ENCODE measurements at regions not wholly inside any gene's neighbourhood (a gene's known extent, or its start where the extent isn't known, plus 50 kb on each side); places are given as distances from the start of the nearest gene placed in this dataset.

- Histone ChIP-seq H3K36me3 (ENCODE audit: control insufficient read depth in 3 of 3, insufficient read depth in 3 of 3, low read length in 3 of 3) (no peaks in the 10 kb centered on the region), H3K9me3 (ENCODE audit: control insufficient read depth in 3 of 3, low read length in 3 of 3) (no peaks in the 10 kb centered on the region), H3K4me3 (ENCODE audit: low read length in 3 of 3) (no peak overlapping the region), H3K4me1 (ENCODE audit: control insufficient read depth in 3 of 3, insufficient read depth in 3 of 3, low read length in 3 of 3) (peaks cover 24 to 30% (median 28%) of the 10 kb centered on the region in 3 donors), H3K9ac (ENCODE audit: low read depth in 1 of 3, low read length in 3 of 3) (no peak overlapping the region), H3K27me3 (ENCODE audit: control insufficient read depth in 3 of 3, insufficient read depth in 3 of 3, low read length in 3 of 3) (no peaks in the 10 kb centered on the region), H3K27ac (ENCODE audit: low read depth, low read length) (no peak overlapping the region)
Observed at GRCh38 chr10:78296785-78297184, 263.1 kb downstream of the RPS24 start.

GRCh38 chr10:78297997-78298396 is 264.3 kb downstream of the RPS24 start:
- Histone ChIP-seq H3K27ac (ENCODE audit: low read depth, low read length) (no peak overlapping the region), H3K36me3 (ENCODE audit: control insufficient read depth in 3 of 3, insufficient read depth in 3 of 3, low read length in 3 of 3) (no peaks in the 10 kb centered on the region), H3K4me3 (ENCODE audit: low read length in 3 of 3) (no peak overlapping the region), H3K9me3 (ENCODE audit: control insufficient read depth in 3 of 3, low read length in 3 of 3) (no peaks in the 10 kb centered on the region), H3K27me3 (ENCODE audit: control insufficient read depth in 3 of 3, insufficient read depth in 3 of 3, low read length in 3 of 3) (no peaks in the 10 kb centered on the region), H3K9ac (ENCODE audit: low read depth in 1 of 3, low read length in 3 of 3) (no peak overlapping the region), H3K4me1 (ENCODE audit: control insufficient read depth in 3 of 3, insufficient read depth in 3 of 3, low read length in 3 of 3) (peaks cover 34 to 37% (median 36%) of the 10 kb centered on the region in 3 donors)

GRCh38 chr10:78298835-78299234 is 265.2 kb downstream of the RPS24 start:
- H3K27ac ChIP-seq (ENCODE audit: low read depth, low read length): no peak overlapping the region
- H3K4me1 ChIP-seq (ENCODE audit: control insufficient read depth in 3 of 3, insufficient read depth in 3 of 3, low read length in 3 of 3): peaks cover 29 to 34% (median 32%) of the 10 kb centered on the region in 3 donors
- no peaks in the 10 kb centered on the region for H3K36me3 ChIP-seq (ENCODE audit: control insufficient read depth in 3 of 3, insufficient read depth in 3 of 3, low read length in 3 of 3)
- H3K9ac ChIP-seq (ENCODE audit: low read depth in 1 of 3, low read length in 3 of 3): no peak overlapping the region
- no peaks in the 10 kb centered on the region for H3K27me3 ChIP-seq (ENCODE audit: control insufficient read depth in 3 of 3, insufficient read depth in 3 of 3, low read length in 3 of 3)
- no peaks in the 10 kb centered on the region for H3K9me3 ChIP-seq (ENCODE audit: control insufficient read depth in 3 of 3, low read length in 3 of 3)
- H3K4me3 ChIP-seq (ENCODE audit: low read length in 3 of 3): no peak overlapping the region

GRCh38 chr10:78299851-78300468 is 266.3 kb downstream of the RPS24 start:
- no peak overlapping the region for H3K9ac ChIP-seq (ENCODE audit: low read depth in 1 of 3, low read length in 3 of 3)
- peak overlapping the region; percentile 17 for H3K27ac ChIP-seq (ENCODE audit: low read depth, low read length)
- H3K9me3 ChIP-seq (ENCODE audit: control insufficient read depth in 3 of 3, low read length in 3 of 3): no peaks in the 10 kb centered on the region
- H3K4me1 ChIP-seq (ENCODE audit: control insufficient read depth in 3 of 3, insufficient read depth in 3 of 3, low read length in 3 of 3): peaks cover 23 to 27% (median 27%) of the 10 kb centered on the region in 3 donors
- no peaks in the 10 kb centered on the region for H3K36me3 ChIP-seq (ENCODE audit: control insufficient read depth in 3 of 3, insufficient read depth in 3 of 3, low read length in 3 of 3)
- H3K4me3 ChIP-seq (ENCODE audit: low read length in 3 of 3): no peak overlapping the region
- H3K27me3 ChIP-seq (ENCODE audit: control insufficient read depth in 3 of 3, insufficient read depth in 3 of 3, low read length in 3 of 3): no peaks in the 10 kb centered on the region

- Histone ChIP-seq H3K27me3 (ENCODE audit: control insufficient read depth in 3 of 3, insufficient read depth in 3 of 3, low read length in 3 of 3) (no peaks in the 10 kb centered on the region), H3K27ac (ENCODE audit: low read depth, low read length) (peak overlapping the region; percentile 17), H3K9me3 (ENCODE audit: control insufficient read depth in 3 of 3, low read length in 3 of 3) (no peaks in the 10 kb centered on the region)
Observed at GRCh38 chr10:78300526-78300925, 266.9 kb downstream of the RPS24 start.

GRCh38 chr10:78301481-78301880 is 267.8 kb downstream of the RPS24 start:
- peak overlapping the region; percentile 88 for H3K27ac ChIP-seq (ENCODE audit: low read depth, low read length)
- H3K27me3 ChIP-seq (ENCODE audit: control insufficient read depth in 3 of 3, insufficient read depth in 3 of 3, low read length in 3 of 3): no peaks in the 10 kb centered on the region
- H3K4me3 ChIP-seq (ENCODE audit: low read length in 3 of 3): no peak overlapping the region
- no peaks in the 10 kb centered on the region for H3K36me3 ChIP-seq (ENCODE audit: control insufficient read depth in 3 of 3, insufficient read depth in 3 of 3, low read length in 3 of 3)
- no peaks in the 10 kb centered on the region for H3K9me3 ChIP-seq (ENCODE audit: control insufficient read depth in 3 of 3, low read length in 3 of 3)
- peaks cover 21 to 26% (median 25%) of the 10 kb centered on the region in 3 donors for H3K4me1 ChIP-seq (ENCODE audit: control insufficient read depth in 3 of 3, insufficient read depth in 3 of 3, low read length in 3 of 3)
- peak overlapping the region in 1 of 3 donors; percentile 54 for H3K9ac ChIP-seq (ENCODE audit: low read depth in 1 of 3, low read length in 3 of 3)

More at GRCh38 chr10:78300526-78300925, 266.9 kb downstream of the RPS24 start:
- no peak overlapping the region for H3K4me3 ChIP-seq (ENCODE audit: low read length in 3 of 3)
- peaks cover 21 to 26% (median 25%) of the 10 kb centered on the region in 3 donors for H3K4me1 ChIP-seq (ENCODE audit: control insufficient read depth in 3 of 3, insufficient read depth in 3 of 3, low read length in 3 of 3)
- H3K36me3 ChIP-seq (ENCODE audit: control insufficient read depth in 3 of 3, insufficient read depth in 3 of 3, low read length in 3 of 3): no peaks in the 10 kb centered on the region
- no peak overlapping the region for H3K9ac ChIP-seq (ENCODE audit: low read depth in 1 of 3, low read length in 3 of 3)

- Histone ChIP-seq H3K36me3 (ENCODE audit: control insufficient read depth in 3 of 3, insufficient read depth in 3 of 3, low read length in 3 of 3) (no peaks in the 10 kb centered on the region), H3K27me3 (ENCODE audit: control insufficient read depth in 3 of 3, insufficient read depth in 3 of 3, low read length in 3 of 3) (no peaks in the 10 kb centered on the region), H3K9ac (ENCODE audit: low read depth in 1 of 3, low read length in 3 of 3) (peak overlapping the region; percentile 83 to 94 (median 84)), H3K9me3 (ENCODE audit: control insufficient read depth in 3 of 3, low read length in 3 of 3) (no peaks in the 10 kb centered on the region), H3K27ac (ENCODE audit: low read depth, low read length) (peak overlapping the region; percentile 88), H3K4me3 (ENCODE audit: low read length in 3 of 3) (peak overlapping the region; percentile 71 to 85 (median 82)), H3K4me1 (ENCODE audit: control insufficient read depth in 3 of 3, insufficient read depth in 3 of 3, low read length in 3 of 3) (peaks cover 21 to 26% (median 25%) of the 10 kb centered on the region in 3 donors)
Observed at GRCh38 chr10:78301891-78302738, 268.5 kb downstream of the RPS24 start.

- Histone ChIP-seq H3K4me3 (ENCODE audit: low read length in 3 of 3) (peak overlapping the region; percentile 71 to 85 (median 82)), H3K4me1 (ENCODE audit: control insufficient read depth in 3 of 3, insufficient read depth in 3 of 3, low read length in 3 of 3) (peaks cover 21 to 26% (median 25%) of the 10 kb centered on the region in 3 donors), H3K9ac (ENCODE audit: low read depth in 1 of 3, low read length in 3 of 3) (peak overlapping the region; percentile 83 to 94 (median 84)), H3K27ac (ENCODE audit: low read depth, low read length) (peak overlapping the region; percentile 88), H3K27me3 (ENCODE audit: control insufficient read depth in 3 of 3, insufficient read depth in 3 of 3, low read length in 3 of 3) (no peaks in the 10 kb centered on the region), H3K36me3 (ENCODE audit: control insufficient read depth in 3 of 3, insufficient read depth in 3 of 3, low read length in 3 of 3) (no peaks in the 10 kb centered on the region), H3K9me3 (ENCODE audit: control insufficient read depth in 3 of 3, low read length in 3 of 3) (no peaks in the 10 kb centered on the region)
Observed at GRCh38 chr10:78302739-78302988, 269.0 kb downstream of the RPS24 start.

- Histone ChIP-seq H3K27ac (ENCODE audit: low read depth, low read length) (peak overlapping the region; percentile 88), H3K9me3 (ENCODE audit: control insufficient read depth in 3 of 3, low read length in 3 of 3) (no peaks in the 10 kb centered on the region), H3K27me3 (ENCODE audit: control insufficient read depth in 3 of 3, insufficient read depth in 3 of 3, low read length in 3 of 3) (no peaks in the 10 kb centered on the region), H3K36me3 (ENCODE audit: control insufficient read depth in 3 of 3, insufficient read depth in 3 of 3, low read length in 3 of 3) (no peaks in the 10 kb centered on the region), H3K9ac (ENCODE audit: low read depth in 1 of 3, low read length in 3 of 3) (peak overlapping the region; percentile 83 to 94 (median 84)), H3K4me1 (ENCODE audit: control insufficient read depth in 3 of 3, insufficient read depth in 3 of 3, low read length in 3 of 3) (peaks cover 21 to 26% (median 25%) of the 10 kb centered on the region in 3 donors), H3K4me3 (ENCODE audit: low read length in 3 of 3) (peak overlapping the region; percentile 71 to 85 (median 82))
Observed at GRCh38 chr10:78302989-78303854, 269.6 kb downstream of the RPS24 start.
